ENCODE measurements at regions not wholly inside any gene's neighbourhood (a gene's known extent, or its start where the extent isn't known, plus 50 kb on each side); places are given as distances from the start of the nearest gene placed in this dataset.

DNA sequence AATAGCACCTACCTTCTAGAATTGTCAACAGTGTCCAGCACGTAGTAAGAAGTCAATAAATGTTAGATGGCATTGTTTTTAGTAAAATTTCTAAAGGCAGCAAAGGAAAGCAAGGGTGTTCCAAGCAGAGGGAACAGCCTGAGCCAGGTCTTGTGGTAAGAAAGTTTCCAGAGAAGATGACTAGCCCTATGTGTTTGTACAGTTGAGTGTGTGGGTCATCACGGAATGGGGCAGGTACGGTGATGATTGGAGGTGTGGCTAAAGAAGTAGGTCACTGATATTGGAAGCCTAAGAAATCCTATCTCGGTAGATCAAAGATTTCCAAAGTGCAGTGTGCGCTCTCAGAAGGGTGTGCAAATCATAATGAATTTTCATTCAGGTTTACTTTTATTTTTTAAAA is 94.2 kb upstream of the BCL6 start:
- TF ChIP-seq SUZ12 (IDR thresholded peaks at IDR 0.05) = no peak
- no peak for TF ChIP-seq SP1 (IDR thresholded peaks at IDR 0.05)
- no peak for TF ChIP-seq PKNOX1 (IDR thresholded peaks at IDR 0.05)
- no peak for TF ChIP-seq ZNF384 (IDR thresholded peaks at IDR 0.05)
- no peak for TF ChIP-seq L3MBTL2 (conservative IDR thresholded peaks at IDR 0.05)

All from HEK293T (cell line).